ENCODE measurements at regions not wholly inside any gene's neighbourhood (a gene's known extent, or its start where the extent isn't known, plus 50 kb on each side); places are given as distances from the start of the nearest gene placed in this dataset.
"Not testable (repeated sequence)": the region's sequence is repeated elsewhere in the genome, so short reads cannot be mapped to it uniquely, and the experiment has no call there.

DNA sequence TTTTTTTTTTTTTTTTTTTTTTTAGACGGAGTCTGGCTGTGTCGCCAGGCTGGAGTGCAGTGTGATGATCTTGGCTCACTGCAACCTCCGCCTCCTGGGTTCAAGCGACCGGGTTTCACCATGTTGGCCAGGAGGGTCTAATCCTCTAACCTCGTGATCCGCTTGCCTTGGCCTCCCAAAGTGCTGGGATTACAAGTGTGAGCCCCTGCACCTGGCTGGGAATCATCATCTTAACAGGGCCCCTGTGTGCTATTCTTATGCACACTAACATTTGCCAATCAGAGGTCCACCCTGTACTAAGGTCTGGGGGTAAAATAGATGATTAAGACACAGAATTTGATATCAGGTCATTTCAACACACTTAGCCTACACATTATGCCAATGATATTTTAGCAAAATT is 278.7 kb upstream of the CHRM3 start:
- DNase-seq (ENCODE audit: low spot score), result no peak

DNA sequence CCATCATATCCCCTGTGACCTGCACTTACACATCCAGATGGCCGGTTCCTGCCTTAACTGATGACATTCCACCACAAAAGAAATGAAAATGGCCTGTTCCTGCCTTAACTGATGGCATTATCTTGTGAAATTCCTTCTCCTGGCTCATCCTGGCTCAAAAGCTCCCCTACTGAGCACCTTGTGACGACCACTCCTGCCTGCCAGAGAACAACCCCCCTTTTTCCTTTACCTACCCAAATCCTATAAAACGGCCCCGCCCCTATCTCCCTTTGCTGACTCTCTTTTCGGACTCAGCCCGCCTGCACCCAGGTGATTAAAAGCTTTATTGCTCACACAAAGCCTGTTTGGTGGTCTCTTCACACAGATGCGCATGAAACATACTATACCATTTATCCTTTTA is 279.7 kb upstream of the CHRM3 start:
- DNase-seq (ENCODE audit: low spot score), result not testable (repeated sequence)

DNA sequence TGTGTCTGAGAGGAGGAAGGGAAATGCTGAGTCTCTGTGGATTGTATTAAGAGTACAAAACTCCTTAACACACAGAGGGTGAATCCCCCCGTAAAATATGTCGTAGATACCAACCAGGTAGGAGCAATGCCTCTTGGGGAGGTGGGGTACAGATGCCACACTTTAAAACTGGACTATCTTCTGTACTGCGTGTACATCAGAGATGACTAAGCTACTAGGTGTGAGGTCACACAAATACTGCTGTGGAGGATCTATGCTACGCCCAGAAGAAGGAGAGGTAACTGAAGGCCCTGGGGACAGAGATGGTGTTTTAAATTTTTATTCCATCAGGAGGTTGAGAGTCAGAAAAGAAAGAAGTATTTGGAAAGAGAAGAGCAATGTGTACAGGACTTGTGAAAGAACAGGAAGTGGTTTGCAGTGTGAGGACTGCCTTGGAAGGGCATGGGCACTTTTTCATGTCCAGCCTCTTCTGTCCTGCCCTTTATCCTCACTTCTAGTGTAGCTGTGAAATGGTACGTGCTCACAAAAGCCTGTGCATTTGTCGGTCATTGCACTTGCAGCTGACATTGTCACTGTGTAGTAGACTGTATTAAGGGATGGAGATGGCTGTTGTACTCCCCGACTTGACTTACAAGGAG is 287.8 kb upstream of the CHRM3 start:
- DNase-seq (ENCODE audit: low spot score), result no peak

DNA sequence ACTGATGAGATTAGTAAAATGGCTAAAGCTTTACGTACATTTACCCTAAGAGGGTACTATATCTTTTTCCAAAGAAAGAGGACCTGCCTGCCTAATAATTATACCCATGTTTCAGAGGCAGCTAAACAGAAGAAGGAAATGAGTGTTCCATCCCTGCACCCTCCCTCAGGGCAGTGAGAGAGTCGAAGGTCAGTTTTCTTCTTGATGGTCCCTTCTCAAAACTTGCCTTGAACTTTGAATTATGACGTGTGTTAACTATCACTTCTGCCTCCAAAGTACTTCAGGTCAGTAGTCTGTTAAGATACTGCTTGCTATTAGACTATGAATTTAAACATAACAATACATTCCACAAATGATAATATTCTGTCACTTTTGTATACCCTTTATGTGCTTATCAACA is 294.8 kb upstream of the CHRM3 start:
- no peak for DNase-seq (ENCODE audit: low spot score)

DNA sequence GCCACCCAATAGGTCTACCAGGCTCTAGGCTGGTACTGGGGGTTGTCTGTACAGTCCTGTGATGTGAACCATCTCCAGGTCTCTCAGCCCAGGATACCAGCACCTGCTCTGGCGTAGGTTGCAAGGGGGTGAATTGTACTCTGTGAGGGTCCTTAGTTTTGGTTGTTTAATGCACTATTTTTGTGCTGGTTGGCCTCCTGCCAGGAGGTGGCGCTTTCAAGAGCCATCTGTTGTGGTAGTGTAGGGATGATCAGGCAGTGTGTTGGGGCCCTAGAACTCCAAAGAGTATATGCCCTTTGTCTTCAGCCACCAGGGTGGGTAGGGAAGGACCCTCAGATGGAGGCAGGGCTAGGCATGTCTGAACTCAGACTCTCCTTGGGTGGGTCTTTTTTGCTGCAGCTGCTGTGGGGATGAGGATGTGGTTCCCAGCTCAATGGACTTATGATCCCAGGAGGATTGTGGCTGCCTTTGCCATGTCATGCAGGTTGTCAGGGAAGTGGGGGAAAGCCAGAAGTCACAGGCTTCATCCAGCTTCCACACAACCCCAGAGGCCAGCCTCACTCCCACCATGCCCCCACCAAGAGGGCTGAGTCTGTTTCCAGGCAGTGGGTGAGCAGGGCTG is 301.8 kb upstream of the CHRM3 start:
- DNase-seq (ENCODE audit: low spot score), result no peak

DNA sequence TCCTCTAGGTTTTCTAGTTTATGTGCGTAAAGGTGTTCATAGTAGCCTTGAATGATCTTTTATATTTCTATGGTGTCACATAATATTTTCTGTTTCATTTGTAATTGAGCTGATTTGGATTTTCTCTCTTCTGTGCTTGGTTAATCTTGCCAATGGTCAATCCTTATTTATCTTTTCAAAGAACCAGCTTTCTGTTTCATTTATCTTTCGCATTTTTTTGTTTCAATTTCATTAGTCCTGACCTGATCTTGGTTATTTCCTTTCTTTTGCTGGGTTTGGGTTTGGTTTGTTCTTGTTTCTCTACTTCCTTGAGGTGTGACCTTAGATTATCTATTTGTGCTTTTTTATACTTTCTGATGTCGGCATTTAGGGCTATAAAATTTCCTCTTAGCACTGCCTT is 304.4 kb upstream of the CHRM3 start:
- DNase-seq (ENCODE audit: low spot score), result not testable (repeated sequence)

DNA sequence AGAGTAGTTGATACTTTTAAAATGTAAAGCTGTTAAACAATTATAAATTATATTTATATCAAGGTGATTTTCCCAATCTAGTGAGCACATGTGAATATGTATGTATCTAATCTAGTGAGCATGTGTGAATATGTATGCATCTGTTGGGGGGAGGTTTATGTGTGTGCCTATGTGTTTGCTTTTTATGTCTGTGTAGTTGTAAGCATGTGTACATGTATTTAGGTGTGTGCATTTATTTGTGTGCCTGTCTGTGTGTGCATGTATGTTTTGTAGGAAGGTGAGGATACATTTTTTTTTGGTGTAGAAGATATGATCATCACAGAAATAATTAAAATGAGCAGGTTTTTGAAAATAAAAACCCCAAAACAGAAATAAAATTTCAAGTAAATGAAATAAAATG is 318.9 kb upstream of the CHRM3 start:
- no peak for DNase-seq (ENCODE audit: low spot score)

DNA sequence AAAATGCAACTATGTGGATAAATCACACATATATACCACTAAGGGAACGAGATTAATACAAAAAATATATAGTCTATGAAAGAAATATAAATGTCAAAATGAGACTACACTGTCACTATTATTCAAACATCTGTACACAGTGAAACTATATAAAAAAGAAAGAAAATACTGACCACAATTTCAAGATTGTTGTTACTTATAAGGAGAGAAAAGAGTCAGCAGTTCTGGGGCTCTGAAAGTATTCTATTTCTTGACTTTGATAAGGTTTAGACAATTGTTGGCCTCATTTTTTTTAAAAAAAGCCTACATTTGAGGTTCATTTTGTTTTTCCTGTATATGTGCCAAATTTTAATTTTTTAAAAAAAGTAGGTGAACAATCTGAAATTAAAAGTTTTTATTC is 319.3 kb upstream of the CHRM3 start:
- DNase-seq (ENCODE audit: low spot score), result no peak

DNA sequence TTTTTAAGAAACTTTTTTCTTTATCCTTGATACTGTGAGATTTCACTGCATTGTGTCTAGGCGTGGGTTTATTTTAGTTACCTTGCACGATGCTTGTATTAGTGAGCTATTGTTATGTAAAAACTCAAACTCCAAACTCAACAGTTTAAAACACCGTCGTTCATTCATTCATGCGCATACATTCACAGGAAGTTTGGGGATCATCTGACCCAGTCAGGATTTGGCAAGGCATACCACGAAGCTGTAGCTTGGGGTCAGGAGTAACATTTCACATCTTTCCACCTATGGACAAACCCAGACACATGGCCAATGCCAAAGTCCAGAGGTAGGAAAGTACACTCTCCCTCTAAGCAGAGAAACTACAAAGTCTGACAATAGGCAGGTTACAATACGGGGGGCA is 324.6 kb upstream of the CHRM3 start:
- DNase-seq (ENCODE audit: low spot score), result no peak

DNA sequence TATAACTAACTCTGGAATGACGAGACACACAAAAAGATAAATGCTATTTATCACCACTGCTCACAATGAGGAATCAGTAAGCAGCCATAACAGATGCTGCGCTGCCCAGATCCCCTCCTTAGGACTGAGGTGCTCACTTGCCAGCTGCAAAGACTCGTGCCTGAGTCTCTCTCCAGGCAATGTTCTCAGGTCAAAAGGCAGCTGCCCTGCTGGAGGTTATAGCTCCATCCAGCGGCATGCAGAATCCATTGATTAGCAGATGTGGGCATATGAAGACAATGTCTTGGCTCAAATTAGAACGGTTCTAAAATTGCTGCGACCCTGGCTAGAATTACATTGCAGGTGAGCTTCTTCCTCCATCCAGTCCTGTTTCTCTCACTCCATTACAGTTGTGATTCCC is 328.2 kb upstream of the CHRM3 start:
- DNase-seq (ENCODE audit: low spot score), result no peak

DNA sequence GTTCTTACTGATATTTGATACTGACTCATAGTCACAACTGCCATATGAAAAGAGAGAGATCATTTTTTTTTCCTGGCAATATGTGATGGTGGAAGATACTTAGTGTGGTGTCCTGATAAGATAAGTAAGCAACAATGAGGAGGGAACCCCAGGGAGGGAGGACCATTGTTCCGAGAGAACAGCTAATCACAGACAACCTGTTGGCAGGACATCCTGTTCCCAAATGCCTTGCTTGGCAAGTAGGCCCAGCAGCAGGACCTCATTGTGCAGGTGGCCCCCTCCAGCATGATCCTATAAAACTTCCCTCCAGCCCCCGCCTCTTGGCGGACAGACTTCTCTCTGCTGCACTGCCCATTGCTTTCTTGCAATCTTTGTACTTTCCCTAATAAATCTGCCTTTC is 329.4 kb upstream of the CHRM3 start:
- no peak for DNase-seq (ENCODE audit: low spot score)

DNA sequence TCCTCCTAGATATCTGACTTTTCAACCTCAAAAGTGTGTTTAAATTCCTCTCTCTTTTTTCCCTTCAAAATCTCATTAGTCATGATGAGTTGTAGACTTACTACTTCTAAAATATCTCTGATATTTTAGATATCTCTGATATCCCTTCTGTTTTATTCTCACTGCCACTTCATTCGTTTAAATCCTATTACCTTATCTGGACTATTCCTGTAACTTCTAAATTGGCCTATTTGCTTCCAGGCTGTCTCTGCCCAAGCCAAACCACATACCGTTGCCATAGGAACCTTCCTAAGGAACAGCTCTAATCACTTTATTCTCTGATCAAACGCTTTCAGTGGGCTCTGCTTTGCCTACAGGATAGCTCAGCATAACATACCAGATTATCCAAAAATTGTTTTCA is 333.1 kb upstream of the CHRM3 start:
- no peak for DNase-seq (ENCODE audit: low spot score)

DNA sequence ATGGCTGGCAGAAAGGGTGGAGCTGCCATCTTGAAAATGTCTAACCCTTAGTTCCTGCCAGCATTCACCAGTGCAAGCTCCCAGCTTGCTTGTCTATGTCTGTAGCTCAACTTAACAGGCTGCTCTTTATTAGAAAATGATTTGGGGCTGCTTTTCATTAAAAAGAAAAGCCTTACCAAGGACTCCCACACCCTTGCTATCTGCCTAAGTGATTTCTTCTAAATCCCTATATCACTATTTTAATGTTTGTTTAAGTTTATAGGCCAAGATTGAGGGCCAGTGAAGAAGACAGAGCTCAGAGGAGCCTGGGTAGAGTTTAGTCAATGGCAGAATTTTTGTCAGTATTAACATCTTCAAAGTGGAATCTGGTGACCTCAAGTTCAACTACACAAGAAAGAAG is 336.8 kb upstream of the CHRM3 start:
- DNase-seq (ENCODE audit: low spot score), result no peak

DNA sequence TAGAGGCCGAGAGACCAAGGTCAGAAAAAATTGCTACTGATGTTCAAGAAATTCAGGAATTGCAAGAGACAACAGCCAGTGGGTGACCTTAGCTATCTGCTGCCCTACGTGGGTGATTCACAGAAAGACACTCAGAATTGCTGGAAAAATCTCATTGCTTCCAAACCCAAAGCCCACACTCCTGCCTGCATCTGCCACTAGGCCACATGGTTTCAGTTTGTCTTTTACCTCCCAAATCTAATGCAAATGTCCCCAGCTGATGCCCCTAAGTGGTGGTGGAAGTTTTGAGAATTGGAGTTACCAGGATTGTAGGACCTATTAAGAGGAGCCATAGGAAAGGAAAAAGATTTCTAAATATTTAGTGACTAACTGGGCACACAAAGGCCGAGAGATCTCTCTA is 341.5 kb upstream of the CHRM3 start:
- no peak for DNase-seq (ENCODE audit: low spot score)

DNA sequence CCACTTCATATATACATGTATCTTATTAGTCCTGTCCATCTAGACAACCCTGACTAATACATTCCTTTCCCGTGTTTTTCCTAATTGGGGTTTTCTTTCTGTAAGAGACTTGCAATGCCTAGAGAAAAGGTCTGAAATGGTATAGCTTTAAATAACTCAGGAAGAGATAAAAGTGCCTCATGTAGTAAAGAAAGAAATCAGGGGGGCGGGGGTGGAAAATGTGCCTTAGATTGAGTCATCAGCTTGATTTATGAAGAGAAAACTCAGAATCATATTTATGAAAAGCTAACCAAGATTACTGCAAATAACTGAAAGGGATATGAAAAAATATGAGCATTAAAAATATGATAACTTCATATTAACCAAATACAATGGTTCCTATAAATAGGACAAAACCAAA is 345.8 kb upstream of the CHRM3 start:
- DNase-seq (ENCODE audit: low spot score), result no peak

DNA sequence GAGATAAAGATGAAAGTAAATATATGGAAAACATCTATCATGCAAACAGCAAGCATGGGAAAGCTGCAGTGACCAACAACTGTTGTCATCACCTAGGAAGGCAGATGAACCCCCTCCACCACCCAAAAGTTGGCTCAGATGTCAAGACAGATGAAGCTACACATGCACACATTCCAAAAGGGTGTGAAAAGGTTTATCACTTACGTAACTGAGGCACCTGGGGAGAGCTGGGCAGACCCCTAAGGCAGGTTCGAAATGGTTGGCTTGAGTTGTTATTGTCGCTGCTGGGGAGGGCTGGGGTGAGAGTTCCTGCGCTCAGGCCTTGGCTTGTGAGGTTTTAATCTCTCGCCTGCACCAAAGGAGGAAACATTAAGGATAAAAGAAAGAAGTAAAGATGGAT is 355.1 kb upstream of the CHRM3 start:
- DNase-seq (ENCODE audit: low spot score), result no peak

DNA sequence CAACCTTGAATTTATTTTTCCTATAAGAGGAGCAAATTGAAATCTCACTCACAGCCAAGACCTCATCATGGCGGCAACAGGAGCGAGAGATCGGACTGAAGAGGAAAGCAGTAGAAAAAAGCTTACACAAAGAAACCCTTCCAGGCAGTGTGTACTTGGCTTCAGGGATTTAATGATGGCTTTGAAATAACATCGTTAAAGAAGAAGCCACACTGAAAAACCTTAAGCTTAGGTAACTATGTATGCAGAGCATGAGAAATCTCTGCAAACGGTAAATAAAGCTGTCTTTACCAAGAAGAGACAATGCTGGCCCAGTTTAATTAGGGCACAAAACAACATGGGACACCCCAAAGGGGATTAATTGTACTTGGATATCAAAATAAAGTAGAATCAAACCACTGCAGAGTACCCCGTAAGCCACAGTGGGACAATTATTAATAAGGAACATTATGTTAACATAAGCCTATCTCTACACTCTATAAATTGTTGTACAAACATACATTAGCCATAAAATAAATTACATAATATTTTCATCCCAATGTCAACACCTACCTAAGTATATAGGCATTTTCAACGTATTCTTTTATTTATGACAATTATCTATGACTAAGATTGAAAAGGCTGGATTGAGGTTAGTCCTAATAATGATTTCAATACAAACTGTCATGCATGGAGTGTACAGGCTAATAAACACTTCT is 360.2 kb upstream of the CHRM3 start:
- no peak for DNase-seq (ENCODE audit: low spot score)

DNA sequence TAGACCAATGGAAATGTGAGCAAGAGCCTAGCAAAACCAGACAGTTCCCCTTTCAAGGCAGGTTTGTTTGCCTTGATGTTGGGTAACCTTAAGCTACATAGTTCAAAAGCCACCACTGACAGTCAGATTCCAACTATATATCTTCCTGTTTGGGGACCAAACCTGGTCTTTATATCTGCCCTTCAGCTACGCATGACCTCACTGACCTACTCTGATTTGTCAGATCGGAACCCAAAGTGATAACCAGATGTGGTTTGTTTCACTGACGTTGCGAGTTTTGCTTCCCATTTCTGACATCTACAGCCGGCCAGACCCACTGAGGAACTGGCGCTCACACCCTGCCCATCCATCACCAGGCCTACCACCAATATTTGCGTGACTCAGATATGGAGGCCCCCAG is 361.1 kb upstream of the CHRM3 start:
- DNase-seq (ENCODE audit: low spot score), result peak; percentile 2

DNA sequence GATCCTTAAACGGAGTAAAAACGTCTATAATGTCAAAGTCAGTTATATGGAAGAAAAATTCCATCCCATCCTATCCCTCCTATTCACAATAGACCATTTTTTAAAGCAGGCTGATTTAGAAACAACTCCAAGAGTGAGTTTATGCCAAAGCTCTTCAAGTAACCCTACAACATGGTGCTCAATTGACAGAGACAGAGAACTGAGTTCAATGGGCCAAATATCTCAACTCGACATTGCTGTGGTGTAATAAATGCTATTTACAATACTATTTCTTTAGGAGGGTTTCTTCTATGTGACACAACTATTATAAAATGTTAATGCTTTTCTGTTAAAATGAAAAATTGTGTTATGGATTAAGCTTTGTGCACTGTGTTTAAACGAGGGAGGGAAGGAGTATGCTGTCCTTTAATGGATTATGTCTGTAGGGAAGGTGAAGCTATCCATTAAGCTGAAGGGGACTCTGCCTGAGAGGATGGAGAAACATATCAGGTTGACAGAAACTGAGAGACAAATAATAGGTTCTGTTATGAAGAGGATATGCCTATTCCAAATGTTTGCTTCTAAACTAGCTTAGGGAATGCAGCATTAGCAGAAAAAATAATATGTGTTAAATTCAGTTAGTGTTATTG is 362.5 kb upstream of the CHRM3 start:
- DNase-seq (ENCODE audit: low spot score), result no peak

DNA sequence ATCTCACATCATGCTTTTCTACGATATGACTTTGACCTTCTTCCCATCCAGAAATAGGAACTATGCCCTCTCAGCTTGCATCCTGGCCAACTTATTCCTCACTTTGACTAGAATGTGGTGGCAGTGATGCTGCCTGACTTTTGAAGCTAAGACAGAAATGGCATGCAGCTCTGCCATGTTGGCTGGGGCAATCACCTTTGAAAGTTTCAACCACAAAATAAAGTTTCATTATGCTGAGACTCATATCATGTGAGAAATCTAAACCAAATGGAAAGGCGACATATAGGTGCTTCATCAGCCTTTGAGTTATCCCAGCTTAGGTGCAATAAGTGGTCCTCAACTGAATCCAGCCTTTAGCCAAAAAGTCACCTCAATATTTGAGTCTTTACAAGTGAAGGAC is 370.0 kb upstream of the CHRM3 start:
- no peak for DNase-seq (ENCODE audit: low spot score)

DNA sequence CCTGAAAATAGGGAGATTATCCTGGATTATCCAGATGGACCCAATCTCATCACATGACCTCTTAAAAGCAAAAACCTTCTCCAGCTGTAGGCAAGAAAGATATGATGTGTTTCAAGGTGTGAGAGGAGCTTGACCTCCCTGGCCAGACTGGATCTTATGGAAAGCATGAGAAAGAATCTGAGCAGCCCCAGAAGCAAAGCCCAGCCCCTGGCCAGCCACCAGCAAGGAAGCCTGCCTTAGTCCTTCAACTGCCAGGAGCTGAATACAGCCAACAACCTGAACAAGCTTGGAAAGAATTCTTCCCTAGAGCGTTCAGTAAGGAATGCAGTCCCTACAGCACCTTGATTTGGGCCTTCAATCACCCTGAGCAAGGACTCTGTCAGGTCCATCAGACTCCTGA is 375.0 kb upstream of the CHRM3 start:
- DNase-seq (ENCODE audit: low spot score), result no peak

DNA sequence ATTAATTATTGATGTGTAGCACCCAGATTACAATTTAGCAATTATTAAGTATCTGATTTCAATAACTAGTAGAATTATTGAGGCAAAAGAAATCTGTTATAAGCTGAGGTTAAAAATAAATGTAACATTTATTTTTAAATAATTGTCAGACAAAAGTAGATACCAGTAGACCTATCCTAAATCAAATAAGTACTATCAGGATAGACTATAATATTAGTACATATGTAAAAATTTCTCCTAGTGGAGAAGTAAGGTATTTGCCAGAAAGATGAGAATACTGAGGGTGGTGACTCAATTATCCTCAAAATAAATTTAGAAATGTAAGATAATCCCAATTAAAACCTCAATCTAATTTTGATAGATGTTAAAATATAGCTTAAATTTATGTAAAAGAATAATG is 377.8 kb upstream of the CHRM3 start:
- no peak for DNase-seq (ENCODE audit: low spot score)

DNA sequence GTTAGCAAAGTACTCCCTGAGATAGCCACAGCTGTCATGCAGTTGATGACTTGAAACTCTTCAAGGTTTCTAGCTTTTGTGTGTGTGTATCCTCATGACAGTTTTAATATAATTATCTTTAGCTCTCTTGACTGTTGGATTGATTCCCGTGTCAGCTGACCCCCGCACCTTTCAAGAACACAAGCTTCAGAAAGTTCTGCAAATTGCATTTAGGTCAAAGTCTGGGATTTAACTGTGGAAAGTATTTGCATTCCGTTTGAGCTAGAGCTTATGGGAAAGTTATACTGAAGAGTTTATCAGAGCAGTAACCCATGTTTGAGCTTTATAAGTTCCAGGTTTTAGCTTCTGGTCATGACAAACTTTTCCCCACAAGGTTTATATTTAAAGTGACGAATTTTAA is 380.1 kb upstream of the CHRM3 start:
- no peak for DNase-seq (ENCODE audit: low spot score)

All from globus pallidus (tissue), 1 donor.